Transverse colon (tissue), 4 donors: ENCODE measurements at regions not wholly inside any gene's neighbourhood (a gene's known extent, or its start where the extent isn't known, plus 50 kb on each side); places are given as distances from the start of the nearest gene placed in this dataset.

Source experiments
- CTCF ChIP-seq, 5 experiments: fragments of 200-600 bp in 3 of 5; fragments of 450-650 bp in 2 of 5; sonication (generic) in 3 of 5; IDR thresholded peaks; 1 replicate in 2 of 5; 2 replicates in 3 of 5; pipeline ENCODE4 v1.5.1; 2016 to 2017; ENCODE audit warnings: antibody characterized with exemption in 5 of 5, inconsistent platforms in 3 of 5, mild to moderate bottlenecking in 2 of 5, moderate library complexity in 1 of 5
- EP300 ChIP-seq: sonication (generic); formaldehyde crosslinking; IDR thresholded peaks from one replicate; pipeline ENCODE4 v1.6.1; 2017; ENCODE audit warnings: antibody characterized with exemption, low read depth
- POLR2A ChIP-seq: fragments of 450-650 bp; IDR thresholded peaks from one replicate; pipeline ENCODE4 v1.6.1; 2016; ENCODE audit warnings: antibody characterized with exemption, mild to moderate bottlenecking, moderate library complexity
- POLR2AphosphoS5 ChIP-seq, 3 donors: sonication (generic); formaldehyde crosslinking; IDR thresholded peaks; one replicate each; pipeline ENCODE4 v1.6.1; 2016; ENCODE audit warnings: antibody characterized with exemption in 3 of 3

GRCh38 chr2:34498561-34498960, 899.5 kb upstream of the FAM98A start:
- TF ChIP-seq CTCF (IDR thresholded peaks at IDR 0.05) (no peak), EP300 (no peak), POLR2A (no peak), POLR2AphosphoS5 (IDR thresholded peaks at IDR 0.05) (no peak)
